IPS-20b (cell line): ENCODE measurements at regions not wholly inside any gene's neighbourhood (a gene's known extent, or its start where the extent isn't known, plus 50 kb on each side); places are given as distances from the start of the nearest gene placed in this dataset.

ENCODE experiments used
- H3K27ac ChIP-seq: one replicate; pipeline ENCODE4 v1.5.1; 2013; ENCODE audit warnings: low read length
- H3K27me3 ChIP-seq: 2 replicates; pipeline ENCODE4 v1.6.1; 2013; ENCODE audit warnings: mild to moderate bottlenecking, low read length, inconsistent platforms; ENCODE audit not compliant: insufficient read depth
- H3K36me3 ChIP-seq: 2 replicates; pipeline ENCODE4 v1.6.1; 2013; ENCODE audit warnings: low read depth, mild to moderate bottlenecking, inconsistent platforms, low read length, moderate library complexity; ENCODE audit not compliant: insufficient read depth
- H3K4me1 ChIP-seq: 2 replicates; pipeline ENCODE4 v1.6.1; 2013; ENCODE audit warnings: mild to moderate bottlenecking, control low read depth, inconsistent platforms, low read length, moderate library complexity; ENCODE audit not compliant: insufficient read depth
- H3K4me3 ChIP-seq: 2 replicates; pipeline ENCODE4 v1.5.1; 2013; ENCODE audit warnings: mild to moderate bottlenecking, low read length, inconsistent platforms
- H3K9ac ChIP-seq: 2 replicates; pipeline ENCODE4 v1.6.1; 2013; ENCODE audit warnings: low read depth, mild to moderate bottlenecking, inconsistent platforms, low read length, moderate library complexity
- H3K9me3 ChIP-seq: 2 replicates; pipeline ENCODE4 v1.6.1; 2013; ENCODE audit warnings: mild to moderate bottlenecking, low read depth, low read length, inconsistent platforms; ENCODE audit not compliant: insufficient read depth

DNA sequence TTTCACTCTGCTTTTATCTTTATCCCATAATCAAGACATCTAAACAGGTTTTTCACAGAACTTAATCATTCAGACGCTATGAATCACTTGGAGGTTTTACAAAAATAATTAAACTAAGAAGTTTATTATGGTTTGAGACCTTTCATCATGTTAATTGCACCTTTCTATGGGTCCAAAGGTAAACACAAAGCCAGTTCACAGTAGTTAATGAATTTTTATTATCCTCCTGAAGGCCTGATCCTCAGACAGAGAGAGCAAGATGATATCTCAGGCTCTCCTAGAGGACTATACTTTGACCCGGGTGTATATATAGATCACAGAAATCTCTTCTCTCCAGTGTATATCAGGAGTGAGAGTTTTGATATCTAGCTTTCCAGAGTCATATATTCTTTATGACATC lies 1044.3 kb upstream of the RAG2 start:
- H3K4me3 ChIP-seq, result no peak overlapping the region
- H3K27me3 ChIP-seq, result no peaks in the 10 kb centered on the region
- no peaks in the 10 kb centered on the region for H3K36me3 ChIP-seq

DNA sequence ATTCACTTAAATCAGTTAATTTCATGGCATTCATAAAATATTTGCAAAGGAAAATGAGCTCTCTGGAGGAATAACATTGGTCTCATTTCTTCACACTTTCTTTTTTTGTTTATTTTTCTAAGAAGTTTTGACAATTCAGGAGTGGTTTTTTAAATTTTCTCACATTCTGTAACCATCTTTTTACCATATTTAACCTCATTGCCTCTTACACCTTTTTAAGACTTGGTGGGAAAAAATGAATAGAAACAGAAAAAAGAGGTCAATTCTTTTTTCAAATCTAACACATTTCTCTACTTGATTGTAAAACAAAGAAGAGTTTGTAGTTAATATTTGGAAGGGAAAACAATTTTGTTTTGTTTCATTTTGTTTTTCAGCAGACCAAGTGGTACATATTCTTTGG lies 1034.7 kb upstream of the RAG2 start:
- Histone ChIP-seq H3K27ac (no peak overlapping the region), H3K9ac (no peak overlapping the region), H3K4me1 (no peaks in the 10 kb centered on the region), H3K4me3 (no peak overlapping the region), H3K9me3 (no peaks in the 10 kb centered on the region), H3K36me3 (no peaks in the 10 kb centered on the region), H3K27me3 (no peaks in the 10 kb centered on the region)

More for the DNA sequence above, 1044.3 kb upstream of the RAG2 start:
- H3K27ac ChIP-seq, result no peak overlapping the region
- H3K9ac ChIP-seq, result no peak overlapping the region
- H3K9me3 ChIP-seq, result no peaks in the 10 kb centered on the region
- H3K4me1 ChIP-seq, result no peaks in the 10 kb centered on the region

GRCh38 chr11:37630866-37631265 lies 1032.8 kb upstream of the RAG2 start:
- Histone ChIP-seq H3K9ac (no peak overlapping the region), H3K4me1 (no peaks in the 10 kb centered on the region), H3K36me3 (no peaks in the 10 kb centered on the region), H3K4me3 (no peak overlapping the region), H3K9me3 (no peaks in the 10 kb centered on the region), H3K27me3 (no peaks in the 10 kb centered on the region), H3K27ac (no peak overlapping the region)

DNA sequence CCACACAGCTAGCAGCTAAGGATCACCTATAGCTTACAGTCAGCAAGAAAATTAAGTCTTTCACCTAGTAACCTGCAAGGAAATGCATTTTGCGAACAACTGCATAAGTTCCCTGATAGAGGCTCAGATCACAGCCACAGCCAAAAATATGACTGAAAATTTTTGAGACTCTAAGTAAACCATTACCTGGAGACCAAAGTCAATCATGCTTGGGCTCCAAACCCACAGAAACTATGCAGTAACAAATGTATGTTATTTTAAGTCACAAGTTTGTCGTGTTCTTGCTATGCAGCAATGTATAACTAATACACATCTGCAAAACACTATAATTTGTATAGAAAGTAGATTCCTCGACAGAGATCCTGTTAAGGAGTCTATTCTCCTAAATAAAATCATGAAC lies 1025.7 kb upstream of the RAG2 start:
- H3K4me1 ChIP-seq, result no peaks in the 10 kb centered on the region
- H3K4me3 ChIP-seq, result no peak overlapping the region
- H3K27ac ChIP-seq, result no peak overlapping the region
- no peaks in the 10 kb centered on the region for H3K36me3 ChIP-seq
- H3K9ac ChIP-seq, result no peak overlapping the region
- H3K27me3 ChIP-seq, result no peaks in the 10 kb centered on the region
- peaks cover 6% of the 10 kb centered on the region; the same call in 1 of the 2 replicates for H3K9me3 ChIP-seq

DNA sequence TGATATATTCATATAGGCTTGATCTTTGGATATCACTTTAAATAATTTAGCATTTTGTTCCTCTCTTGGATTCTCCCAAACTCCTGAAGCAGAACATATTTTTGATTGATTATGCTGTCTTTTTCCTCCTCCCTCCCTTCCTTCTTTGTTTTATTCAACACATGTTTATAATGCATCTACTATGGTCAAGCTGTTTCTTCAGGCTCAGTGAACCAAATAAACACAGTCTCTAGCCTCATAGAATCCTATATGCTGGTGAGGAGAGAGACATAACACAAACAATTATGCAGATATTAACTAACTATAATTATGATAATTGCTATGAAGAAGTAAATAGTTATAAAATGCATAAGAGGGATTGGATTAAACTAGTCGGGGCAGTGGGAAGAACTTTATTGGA lies 1023.6 kb upstream of the RAG2 start:
- H3K27ac ChIP-seq, result no peak overlapping the region
- H3K27me3 ChIP-seq, result no peaks in the 10 kb centered on the region
- H3K4me1 ChIP-seq, result no peaks in the 10 kb centered on the region
- H3K36me3 ChIP-seq, result no peaks in the 10 kb centered on the region
- H3K9ac ChIP-seq, result no peak overlapping the region
- H3K9me3 ChIP-seq, result peaks cover 6% of the 10 kb centered on the region; the same call in 1 of the 2 replicates
- H3K4me3 ChIP-seq, result no peak overlapping the region

DNA sequence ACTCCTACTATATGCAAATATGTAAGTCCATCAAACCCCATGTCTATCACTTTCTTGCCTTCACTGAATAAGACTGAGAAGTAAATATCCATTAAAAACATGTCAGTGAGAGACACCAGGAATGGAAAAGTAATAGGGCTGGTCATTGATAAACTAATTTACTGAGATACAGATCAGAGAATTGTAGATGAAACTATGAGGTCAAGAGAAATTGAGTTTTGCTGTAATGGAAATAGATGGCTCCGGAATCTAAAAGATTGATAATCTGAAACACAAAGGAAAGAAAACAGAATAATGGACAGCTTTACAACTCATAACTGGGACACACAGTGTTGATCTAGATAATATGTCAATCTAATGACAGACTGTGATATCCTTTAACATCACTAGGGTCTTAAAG lies 1018.3 kb upstream of the RAG2 start:
- Histone ChIP-seq H3K4me3 (no peak overlapping the region), H3K4me1 (no peaks in the 10 kb centered on the region), H3K27ac (no peak overlapping the region)

GRCh38 chr11:37613031-37613430 lies 1015.0 kb upstream of the RAG2 start:
- H3K9ac ChIP-seq, result no peak overlapping the region
- no peaks in the 10 kb centered on the region for H3K27me3 ChIP-seq
- no peak overlapping the region for H3K4me3 ChIP-seq
- no peaks in the 10 kb centered on the region for H3K4me1 ChIP-seq
- H3K27ac ChIP-seq, result no peak overlapping the region
- no peaks in the 10 kb centered on the region for H3K36me3 ChIP-seq
- H3K9me3 ChIP-seq, result no peaks in the 10 kb centered on the region

More for the DNA sequence above, 1018.3 kb upstream of the RAG2 start:
- H3K36me3 ChIP-seq, result no peaks in the 10 kb centered on the region
- peaks cover 6% of the 10 kb centered on the region; the same call in 1 of the 2 replicates for H3K9me3 ChIP-seq
- H3K9ac ChIP-seq, result no peak overlapping the region
- H3K27me3 ChIP-seq, result no peaks in the 10 kb centered on the region

DNA sequence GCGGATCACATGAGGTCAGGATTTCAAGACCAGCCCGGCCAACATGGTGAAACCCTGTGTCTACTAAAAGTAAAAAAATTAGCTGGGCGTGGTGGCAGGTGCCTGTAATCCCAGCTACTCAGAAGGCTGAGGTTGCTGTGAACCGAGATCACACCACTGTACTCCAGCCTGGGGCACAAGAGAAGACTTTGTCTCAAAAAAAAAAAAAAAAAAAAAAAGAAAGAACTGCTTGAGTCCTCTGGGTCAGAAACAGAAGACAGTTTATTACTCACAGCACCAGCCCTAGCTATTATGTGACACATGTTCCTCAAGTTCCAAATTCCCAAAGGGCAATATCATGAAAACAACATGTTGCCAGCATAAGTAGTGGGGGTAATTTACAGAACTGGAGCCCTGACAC lies 1014.1 kb upstream of the RAG2 start:
- H3K4me3 ChIP-seq, result no peak overlapping the region
- no peaks in the 10 kb centered on the region for H3K36me3 ChIP-seq
- H3K9me3 ChIP-seq, result no peaks in the 10 kb centered on the region
- no peaks in the 10 kb centered on the region for H3K27me3 ChIP-seq
- no peak overlapping the region for H3K27ac ChIP-seq
- no peaks in the 10 kb centered on the region for H3K4me1 ChIP-seq
- no peak overlapping the region for H3K9ac ChIP-seq

- no peak overlapping the region for H3K4me3 ChIP-seq
- no peak overlapping the region for H3K27ac ChIP-seq
- H3K4me1 ChIP-seq, result no peaks in the 10 kb centered on the region
- H3K36me3 ChIP-seq, result no peaks in the 10 kb centered on the region
- H3K27me3 ChIP-seq, result no peaks in the 10 kb centered on the region
- H3K9me3 ChIP-seq, result no peaks in the 10 kb centered on the region
- no peak overlapping the region for H3K9ac ChIP-seq
These were observed 1007.2 kb upstream of the RAG2 start for GRCh38 chr11:37605229-37605628.

DNA sequence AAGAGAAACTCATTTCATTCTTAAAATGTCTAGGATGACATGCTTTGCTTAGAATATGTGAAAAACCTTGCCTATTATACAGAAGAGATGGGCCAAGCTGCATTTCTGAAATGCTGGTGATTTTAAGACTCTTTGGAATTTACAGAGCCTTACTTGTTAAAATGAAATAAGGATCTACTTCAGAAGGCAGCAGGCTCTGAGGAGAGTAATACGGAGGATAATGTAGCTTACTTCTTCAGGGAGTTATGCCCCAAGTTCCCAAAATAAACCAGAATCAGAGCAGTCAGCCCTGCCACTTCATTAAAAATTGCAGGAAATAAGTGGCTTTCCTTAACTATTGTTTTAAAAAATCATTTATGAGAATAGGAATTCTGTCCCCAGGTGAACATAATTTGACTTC lies 1000.3 kb upstream of the RAG2 start:
- Histone ChIP-seq H3K36me3 (no peaks in the 10 kb centered on the region), H3K9me3 (no peaks in the 10 kb centered on the region), H3K27ac (no peak overlapping the region)

GRCh38 chr11:37597776-37598175 lies 999.7 kb upstream of the RAG2 start:
- H3K36me3 ChIP-seq, result no peaks in the 10 kb centered on the region
- no peaks in the 10 kb centered on the region for H3K9me3 ChIP-seq
- H3K4me1 ChIP-seq, result peaks cover 5% of the 10 kb centered on the region; the same call in 1 of the 2 replicates
- H3K9ac ChIP-seq, result no peak overlapping the region
- H3K27me3 ChIP-seq, result no peaks in the 10 kb centered on the region
- H3K4me3 ChIP-seq, result no peak overlapping the region
- H3K27ac ChIP-seq, result no peak overlapping the region

More for the DNA sequence above, 1000.3 kb upstream of the RAG2 start:
- no peak overlapping the region for H3K4me3 ChIP-seq
- H3K4me1 ChIP-seq, result peaks cover 5% of the 10 kb centered on the region; the same call in 1 of the 2 replicates
- no peak overlapping the region for H3K9ac ChIP-seq
- H3K27me3 ChIP-seq, result no peaks in the 10 kb centered on the region

DNA sequence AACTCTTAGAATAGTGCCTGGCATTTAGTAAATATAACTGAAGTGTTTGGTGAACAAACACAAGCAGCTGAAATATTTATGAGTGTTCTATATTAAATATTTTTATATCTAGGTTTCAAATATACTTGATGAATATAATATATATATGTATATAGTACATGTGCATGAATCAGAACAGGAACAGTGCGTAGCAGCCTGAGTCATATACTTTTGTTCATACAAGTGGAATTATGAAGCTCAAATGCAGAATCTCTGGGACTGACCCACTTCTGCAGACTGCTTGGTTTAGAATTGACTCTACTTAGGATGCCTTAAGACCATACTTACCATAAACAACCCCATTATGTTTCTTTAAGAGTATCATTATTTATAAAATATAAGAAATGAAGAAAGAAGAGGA lies 997.8 kb upstream of the RAG2 start:
- no peak overlapping the region for H3K27ac ChIP-seq
- no peak overlapping the region for H3K9ac ChIP-seq
- H3K9me3 ChIP-seq, result no peaks in the 10 kb centered on the region
- no peaks in the 10 kb centered on the region for H3K27me3 ChIP-seq
- H3K4me3 ChIP-seq, result no peak overlapping the region
- H3K4me1 ChIP-seq, result peaks cover 5% of the 10 kb centered on the region; the same call in 1 of the 2 replicates
- H3K36me3 ChIP-seq, result no peaks in the 10 kb centered on the region

DNA sequence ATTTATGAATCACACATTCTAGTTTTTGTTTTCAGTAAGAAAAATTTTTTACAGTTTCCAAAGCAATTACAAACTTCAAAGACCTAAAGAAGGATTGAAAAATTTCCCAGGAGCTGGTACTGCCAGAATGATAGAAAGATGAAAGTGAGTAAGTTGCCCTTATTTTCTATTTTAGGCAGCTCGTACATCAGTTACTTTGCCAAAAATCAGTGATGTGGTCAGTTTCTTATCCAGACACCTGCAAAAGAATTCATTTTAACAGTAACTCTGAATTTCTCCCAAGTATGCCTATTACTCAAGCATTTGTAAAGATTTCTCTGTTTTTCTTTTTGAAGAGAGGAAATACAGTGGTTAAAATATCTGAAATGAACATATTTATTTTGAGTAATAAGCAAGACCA lies 976.3 kb upstream of the RAG2 start:
- no peak overlapping the region for H3K9ac ChIP-seq
- H3K4me3 ChIP-seq, result no peak overlapping the region
- H3K4me1 ChIP-seq, result no peaks in the 10 kb centered on the region
- H3K36me3 ChIP-seq, result no peaks in the 10 kb centered on the region
- H3K27me3 ChIP-seq, result no peaks in the 10 kb centered on the region
- H3K27ac ChIP-seq, result no peak overlapping the region
- H3K9me3 ChIP-seq, result no peaks in the 10 kb centered on the region
